ENCODE measurements at regions not wholly inside any gene's neighbourhood (a gene's known extent, or its start where the extent isn't known, plus 50 kb on each side); places are given as distances from the start of the nearest gene placed in this dataset.

- TF ChIP-seq CTCF (IDR thresholded peaks at IDR 0.05; ENCODE audit: low read length), result no peak
- TF ChIP-seq EZH2 (IDR thresholded peaks at IDR 0.05; ENCODE audit: borderline replicate concordance, low read length), result no peak
Measured at GRCh38 chr4:73687421-73687820, 52.9 kb upstream of the CXCL8 start.
